Caco-2 (cell line): ENCODE measurements at regions not wholly inside any gene's neighbourhood (a gene's known extent, or its start where the extent isn't known, plus 50 kb on each side); places are given as distances from the start of the nearest gene placed in this dataset.

Source experiments
- BruUV-seq: library from RNA; stranded (reverse); fragments of 400-500 nt; replicated peaks from 2 replicates; lab custom pipeline; 2021; lab: Mats Ljungman, UMichigan
- CTCF ChIA-PET: fragments of 300-600 bp; sonication (Branson Sonifier 250); formaldehyde crosslinking; loops from one replicate; lab custom pipeline; 2022; ENCODE audit warnings: antibody characterized with exemption; lab: Charles Lee
- POLR2A ChIA-PET: fragments of 300-600 bp; sonication (Branson Sonifier 250); formaldehyde crosslinking; loops from one replicate; lab custom pipeline; 2022; ENCODE audit warnings: antibody characterized with exemption; lab: Charles Lee
- DNase-seq, 2 experiments: peaks; one replicate each; pipeline versions ENCODE4 v3.0.0 to v3.0.0-alpha.2; 2020 to 2022
- H3K27me3 ChIP-seq: replicated peaks from 2 replicates; pipeline ENCODE4 v1.6.0; 2011; ENCODE audit warnings: low read length; ENCODE audit not compliant: control insufficient read depth, insufficient read depth
- H3K36me3 ChIP-seq: 2 replicates; pipeline ENCODE4 v1.5.1; 2011; ENCODE audit warnings: low read length; ENCODE audit not compliant: control insufficient read depth, insufficient read depth
- H3K4me1 ChIP-seq: fragments of 250-450 bp; sonication (Bioruptor Pico); 2 replicates; pipeline ENCODE4 v1.5.1; 2020; ENCODE audit warnings: mild to moderate bottlenecking
- H3K4me3 ChIP-seq: 2 replicates; pipeline ENCODE4 v1.5.1; 2011; ENCODE audit warnings: low read depth, mild to moderate bottlenecking, control low read depth, low read length
- H3K9me3 ChIP-seq: fragments of 250-450 bp; sonication (Bioruptor Pico); 2 replicates; pipeline ENCODE4 v1.5.1; 2020; ENCODE audit warnings: mild to moderate bottlenecking, moderate library complexity
- H3K27ac Mint-ChIP-seq: one replicate; pipeline ENCODE4 v1.8.0; 2022; ENCODE audit warnings: mixed read lengths; ENCODE audit not compliant: unreplicated experiment
- H3K27me3 Mint-ChIP-seq: one replicate; pipeline ENCODE4 v1.8.0; 2022; ENCODE audit warnings: mixed read lengths; ENCODE audit not compliant: insufficient read depth, unreplicated experiment
- H3K36me3 Mint-ChIP-seq: one replicate; pipeline ENCODE4 v1.8.0; 2022; ENCODE audit warnings: mild to moderate bottlenecking, mixed read lengths; ENCODE audit not compliant: insufficient read depth, unreplicated experiment
- H3K4me1 Mint-ChIP-seq: one replicate; pipeline ENCODE4 v1.8.0; 2022; ENCODE audit warnings: low read depth, mixed read lengths; ENCODE audit not compliant: unreplicated experiment
- H3K4me3 Mint-ChIP-seq: one replicate; pipeline ENCODE4 v1.8.0; 2022; ENCODE audit warnings: mild to moderate bottlenecking, moderate library complexity, mixed read lengths; ENCODE audit not compliant: unreplicated experiment
- H3K9me3 Mint-ChIP-seq: one replicate; pipeline ENCODE4 v1.8.0; 2022; ENCODE audit warnings: mixed read lengths; ENCODE audit not compliant: unreplicated experiment
- CTCF ChIP-seq, 2 experiments: fragments of 200-600 bp in 1 of 2; IDR thresholded peaks; 1 replicate in 1 of 2; 2 replicates in 1 of 2; pipeline versions ENCODE4 v1.5.1 to v1.8.0; 2011 to 2022; ENCODE audit warnings: antibody characterized with exemption in 1 of 2, control low read depth in 1 of 2, inconsistent platforms in 1 of 2, low read depth in 1 of 2, low read length in 1 of 2, mild to moderate bottlenecking in 1 of 2, moderate library complexity in 1 of 2; ENCODE audit not compliant: insufficient read depth in 1 of 2, severe bottlenecking in 1 of 2, unreplicated experiment in 1 of 2
- intact Hi-C: fragments of 100-400 bp; cut with micrococcal nuclease; formaldehyde crosslinking; loops from one replicate; pipeline ENCODE4 v1.10.0; 2022; ENCODE audit not compliant: unreplicated experiment

- no TSS peak for BruUV-seq
- no peak for TF ChIP-seq CTCF (IDR thresholded peaks at IDR 0.05; ENCODE audit: insufficient read depth in 1 of 2, low read depth in 1 of 2, low read length in 1 of 2, severe bottlenecking in 1 of 2, unreplicated experiment in 1 of 2)
- POLR2A ChIA-PET = no interaction called here
- Histone ChIP-seq H3K9me3 (no peaks in the 10 kb centered on the region), H3K36me3 (no peaks in the 10 kb centered on the region), H3K4me3 (no peak overlapping the region), H3K27me3 (no peaks in the 10 kb centered on the region), H3K4me1 (no peaks in the 10 kb centered on the region)
- Mint-ChIP-seq H3K27ac (no peak overlapping the region), H3K36me3 (peaks cover 4% of the 10 kb centered on the region), H3K4me1 (no peaks in the 10 kb centered on the region), H3K9me3 (peaks cover 12% of the 10 kb centered on the region), H3K27me3 (no peaks in the 10 kb centered on the region), H3K4me3 (no peak overlapping the region)
- CTCF ChIA-PET = no interaction called here
- intact Hi-C loops = no loop called here
- DNase-seq = no peak
Measured at GRCh38 chr7:40996233-40996677, 706.6 kb downstream of the INHBA start.

- Mint-ChIP-seq H3K4me1 (no peaks in the 10 kb centered on the region), H3K27ac (no peak overlapping the region), H3K27me3 (no peaks in the 10 kb centered on the region), H3K9me3 (no peaks in the 10 kb centered on the region), H3K4me3 (no peak overlapping the region), H3K36me3 (peaks cover 5% of the 10 kb centered on the region)
- BruUV-seq = no TSS peak
- no peak for DNase-seq
- Histone ChIP-seq H3K9me3 (no peaks in the 10 kb centered on the region), H3K4me1 (peaks cover 6% of the 10 kb centered on the region), H3K4me3 (no peak overlapping the region), H3K36me3 (no peaks in the 10 kb centered on the region), H3K27me3 (no peaks in the 10 kb centered on the region)
- no peak for TF ChIP-seq CTCF (IDR thresholded peaks at IDR 0.05; ENCODE audit: insufficient read depth in 1 of 2, low read depth in 1 of 2, low read length in 1 of 2, severe bottlenecking in 1 of 2, unreplicated experiment in 1 of 2)
- intact Hi-C loops = no loop called here
- ChIA-PET CTCF (no interaction called here), POLR2A (no interaction called here)
Measured at GRCh38 chr7:40990841-40991240, 712.0 kb downstream of the INHBA start.

GRCh38 chr7:40987571-40987970 lies 715.3 kb downstream of the INHBA start:
- H3K27ac Mint-ChIP-seq = no peak overlapping the region
- H3K27me3 Mint-ChIP-seq = no peaks in the 10 kb centered on the region
- H3K4me1 Mint-ChIP-seq = peaks cover 7% of the 10 kb centered on the region
- Histone ChIP-seq H3K4me1 (peaks cover 9% of the 10 kb centered on the region), H3K27me3 (no peaks in the 10 kb centered on the region), H3K9me3 (no peaks in the 10 kb centered on the region), H3K4me3 (no peak overlapping the region), H3K36me3 (no peaks in the 10 kb centered on the region)
- BruUV-seq = no TSS peak
- no peak for TF ChIP-seq CTCF (IDR thresholded peaks at IDR 0.05; ENCODE audit: insufficient read depth in 1 of 2, low read depth in 1 of 2, low read length in 1 of 2, severe bottlenecking in 1 of 2, unreplicated experiment in 1 of 2)
- no peak overlapping the region for H3K4me3 Mint-ChIP-seq
- ChIA-PET POLR2A (no interaction called here), CTCF (no interaction called here)
- intact Hi-C loops = no loop called here
- H3K36me3 Mint-ChIP-seq = peaks cover 5% of the 10 kb centered on the region
- no peak for DNase-seq
- H3K9me3 Mint-ChIP-seq = no peaks in the 10 kb centered on the region
